Panc1 (cell line): ENCODE measurements at regions not wholly inside any gene's neighbourhood (a gene's known extent, or its start where the extent isn't known, plus 50 kb on each side); places are given as distances from the start of the nearest gene placed in this dataset.

Source experiments
- ATAC-seq: fragments of 200-7000 bp; cut with Tn5 transposase; 2 replicates; pipeline ENCODE4 v1.9.1; 2020; ENCODE audit warnings: mild to moderate bottlenecking, moderate library complexity
- BruUV-seq: library from RNA; stranded (reverse); fragments of 400-500 nt; replicated peaks from 2 replicates; lab custom pipeline; 2021; lab: Mats Ljungman, UMichigan
- CTCF ChIA-PET: fragments of 300-600 bp; sonication (Branson Sonifier 250); formaldehyde crosslinking; loops from one replicate; lab custom pipeline; 2022; ENCODE audit warnings: antibody characterized with exemption; lab: Charles Lee
- POLR2A ChIA-PET: fragments of 300-600 bp; sonication (Branson Sonifier 250); formaldehyde crosslinking; loops from one replicate; lab custom pipeline; 2022; ENCODE audit warnings: antibody characterized with exemption; lab: Charles Lee
- DNase-seq: peaks from one replicate; pipeline ENCODE4 v3.0.0-alpha.2; 2010; ENCODE audit warnings: low read depth, low spot score
- H3K27ac ChIP-seq: 2 replicates; pipeline ENCODE4 v1.5.1; 2011; ENCODE audit warnings: mild to moderate bottlenecking, low read length, inconsistent platforms
- H3K27me3 ChIP-seq: fragments of 200-500 bp; sonication (Bioruptor generic); 2 replicates; pipeline ENCODE4 v1.6.0; 2014; ENCODE audit warnings: low read length, inconsistent platforms; ENCODE audit not compliant: control insufficient read depth, insufficient read depth
- H3K36me3 ChIP-seq: fragments of 200-500 bp; sonication (Bioruptor generic); 2 replicates; pipeline ENCODE4 v1.5.1; 2014; ENCODE audit warnings: inconsistent platforms, mild to moderate bottlenecking, low read length, moderate library complexity; ENCODE audit not compliant: control insufficient read depth, insufficient read depth
- H3K4me1 ChIP-seq: 2 replicates; pipeline ENCODE4 v1.5.1; 2011; ENCODE audit warnings: inconsistent platforms, mild to moderate bottlenecking, low read length, moderate library complexity; ENCODE audit not compliant: control insufficient read depth, insufficient read depth
- H3K4me3 ChIP-seq, 2 experiments: 2 replicates each; pipeline ENCODE4 v1.5.1; 2011 to 2012; ENCODE audit warnings: low read depth in 2 of 2, low read length in 2 of 2, mild to moderate bottlenecking in 2 of 2, inconsistent platforms in 1 of 2, moderate library complexity in 1 of 2
- H3K9me3 ChIP-seq: fragments of 200-500 bp; sonication (Bioruptor generic); 2 replicates; pipeline ENCODE4 v1.5.1; 2014; ENCODE audit warnings: low read depth, mild to moderate bottlenecking, inconsistent platforms, low read length, moderate library complexity; ENCODE audit not compliant: control insufficient read depth, insufficient read depth
- CTCF ChIP-seq: fragments of 450-650 bp; IDR thresholded peaks from 2 replicates; pipeline ENCODE4 v1.5.1; 2017; ENCODE audit warnings: mild to moderate bottlenecking
- POLR2AphosphoS5 ChIP-seq: IDR thresholded peaks from 2 replicates; pipeline ENCODE4 v1.6.1; 2012; ENCODE audit warnings: mild to moderate bottlenecking, low read depth, low read length, moderate library complexity
- REST ChIP-seq, 2 experiments: IDR thresholded peaks; 2 replicates each; pipeline ENCODE4 v1.6.1; 2011 to 2012; ENCODE audit warnings: low read depth in 2 of 2, control low read depth in 1 of 2, low read length in 1 of 2, mild to moderate bottlenecking in 1 of 2, moderate library complexity in 1 of 2; ENCODE audit not compliant: insufficient read depth in 1 of 2
- SIN3A ChIP-seq: IDR thresholded peaks from 2 replicates; pipeline ENCODE4 v1.6.1; 2012; ENCODE audit warnings: low read depth, mild to moderate bottlenecking, low read length, moderate library complexity, borderline replicate concordance; ENCODE audit not compliant: insufficient read depth
- TCF7L2 ChIP-seq: IDR thresholded peaks from 2 replicates; pipeline ENCODE4 v1.6.1; 2011; ENCODE audit warnings: mild to moderate bottlenecking, low read depth, low read length, inconsistent platforms
- in situ Hi-C: cut with HindIII; loops from 2 replicates; pipeline ENCODE4 v1.10.0; 2016; ENCODE audit warnings: low sequenced_read_pairs, low pct_unique_long_range_greater_than_20kb
- intact Hi-C: fragments of 100-400 bp; cut with micrococcal nuclease; formaldehyde crosslinking; loops from one replicate; pipeline ENCODE4 v1.10.0; 2022; ENCODE audit not compliant: unreplicated experiment

GRCh38 chr9:89835666-89836065, 230.9 kb downstream of the GADD45G start:
- intact Hi-C loops, result no loop called here
- H3K27ac ChIP-seq, result no peak overlapping the region
- ATAC-seq (no peak), DNase-seq (no peak)
- no peaks in the 10 kb centered on the region for H3K9me3 ChIP-seq
- BruUV-seq, result no TSS peak
- H3K4me3 ChIP-seq, result no peak overlapping the region
- no peaks in the 10 kb centered on the region for H3K4me1 ChIP-seq
- H3K36me3 ChIP-seq, result no peaks in the 10 kb centered on the region
- CTCF ChIA-PET, result no interaction called here
- in situ Hi-C loops, result no loop called here
- no peaks in the 10 kb centered on the region; the same call in 1 of the 2 replicates for H3K27me3 ChIP-seq
- no peak for TF ChIP-seq POLR2AphosphoS5
- POLR2A ChIA-PET, result no interaction called here

- Histone ChIP-seq H3K4me3 (no peak overlapping the region), H3K4me1 (no peaks in the 10 kb centered on the region), H3K27ac (no peak overlapping the region), H3K27me3 (no peaks in the 10 kb centered on the region; the same call in 1 of the 2 replicates), H3K36me3 (no peaks in the 10 kb centered on the region), H3K9me3 (no peaks in the 10 kb centered on the region)
- in situ Hi-C loops, result no loop called here
- no peak for ATAC-seq
- no TSS peak for BruUV-seq
- intact Hi-C loops, result no loop called here
- no peak for DNase-seq
- CTCF ChIA-PET, result no interaction called here
- POLR2A ChIA-PET, result no interaction called here
- no peak for TF ChIP-seq TCF7L2
- TF ChIP-seq SIN3A, result no peak
- TF ChIP-seq REST (IDR thresholded peaks at IDR 0.05; ENCODE audit: insufficient read depth in 1 of 2, low read depth in 2 of 2, low read length in 1 of 2), result no peak
- no peak for TF ChIP-seq POLR2AphosphoS5
Observed at GRCh38 chr9:89837162-89837933, 232.5 kb downstream of the GADD45G start.

GRCh38 chr9:89837934-89838310, 233.1 kb downstream of the GADD45G start:
- intact Hi-C loops, result no loop called here
- ATAC-seq (no peak), DNase-seq (no peak)
- H3K27me3 ChIP-seq, result no peaks in the 10 kb centered on the region; the same call in 1 of the 2 replicates
- ChIA-PET CTCF (no interaction called here), POLR2A (no interaction called here)
- no peak overlapping the region for H3K27ac ChIP-seq
- no peaks in the 10 kb centered on the region for H3K36me3 ChIP-seq
- H3K4me3 ChIP-seq, result no peak overlapping the region
- H3K9me3 ChIP-seq, result no peaks in the 10 kb centered on the region
- TF ChIP-seq TCF7L2 (no peak), SIN3A (no peak), REST (IDR thresholded peaks at IDR 0.05; ENCODE audit: insufficient read depth in 1 of 2, low read depth in 2 of 2, low read length in 1 of 2) (no peak), CTCF (no peak), POLR2AphosphoS5 (no peak)
- in situ Hi-C loops, result no loop called here
- no TSS peak for BruUV-seq
- no peaks in the 10 kb centered on the region for H3K4me1 ChIP-seq
